ENCODE measurements at regions not wholly inside any gene's neighbourhood (a gene's known extent, or its start where the extent isn't known, plus 50 kb on each side); places are given as distances from the start of the nearest gene placed in this dataset.

DNA sequence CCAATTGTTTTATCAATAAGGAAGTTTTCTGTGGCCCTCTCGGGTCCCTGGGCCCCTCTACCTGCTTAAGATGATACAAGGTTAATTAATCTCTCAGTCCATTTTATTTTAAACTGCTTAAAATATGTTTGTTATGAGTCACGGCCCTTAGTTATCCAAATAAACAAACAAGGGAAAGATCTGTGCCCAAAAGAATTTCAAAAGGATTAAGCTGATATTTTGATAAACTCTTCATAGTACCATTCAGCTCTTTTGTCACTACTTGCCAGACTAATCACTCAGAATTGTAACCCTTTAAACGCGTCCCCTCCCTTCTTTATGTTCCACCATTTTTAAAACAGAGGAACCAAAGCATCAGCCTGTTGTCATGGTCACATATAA, 144.7 kb upstream of the STK17B start:
- TF ChIP-seq, protein P1, sequence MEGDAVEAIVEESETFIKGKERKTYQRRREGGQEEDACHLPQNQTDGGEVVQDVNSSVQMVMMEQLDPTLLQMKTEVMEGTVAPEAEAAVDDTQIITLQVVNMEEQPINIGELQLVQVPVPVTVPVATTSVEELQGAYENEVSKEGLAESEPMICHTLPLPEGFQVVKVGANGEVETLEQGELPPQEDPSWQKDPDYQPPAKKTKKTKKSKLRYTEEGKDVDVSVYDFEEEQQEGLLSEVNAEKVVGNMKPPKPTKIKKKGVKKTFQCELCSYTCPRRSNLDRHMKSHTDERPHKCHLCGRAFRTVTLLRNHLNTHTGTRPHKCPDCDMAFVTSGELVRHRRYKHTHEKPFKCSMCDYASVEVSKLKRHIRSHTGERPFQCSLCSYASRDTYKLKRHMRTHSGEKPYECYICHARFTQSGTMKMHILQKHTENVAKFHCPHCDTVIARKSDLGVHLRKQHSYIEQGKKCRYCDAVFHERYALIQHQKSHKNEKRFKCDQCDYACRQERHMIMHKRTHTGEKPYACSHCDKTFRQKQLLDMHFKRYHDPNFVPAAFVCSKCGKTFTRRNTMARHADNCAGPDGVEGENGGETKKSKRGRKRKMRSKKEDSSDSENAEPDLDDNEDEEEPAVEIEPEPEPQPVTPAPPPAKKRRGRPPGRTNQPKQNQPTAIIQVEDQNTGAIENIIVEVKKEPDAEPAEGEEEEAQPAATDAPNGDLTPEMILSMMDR (conservative IDR thresholded peaks at IDR 0.05): no peak
- H3K36me3 Mint-ChIP-seq: peaks cover 4% of the 10 kb centered on the region
- no peak for DNase-seq (ENCODE audit: extremely low spot score, unreplicated experiment)
- H3K4me3 Mint-ChIP-seq: no peak overlapping the region
- no peaks in the 10 kb centered on the region for H3K9me3 Mint-ChIP-seq
- no peaks in the 10 kb centered on the region for H3K4me1 Mint-ChIP-seq (ENCODE audit: unreplicated experiment)
- no peak overlapping the region for H3K27ac Mint-ChIP-seq
- H3K27me3 Mint-ChIP-seq: no peaks in the 10 kb centered on the region

DNA sequence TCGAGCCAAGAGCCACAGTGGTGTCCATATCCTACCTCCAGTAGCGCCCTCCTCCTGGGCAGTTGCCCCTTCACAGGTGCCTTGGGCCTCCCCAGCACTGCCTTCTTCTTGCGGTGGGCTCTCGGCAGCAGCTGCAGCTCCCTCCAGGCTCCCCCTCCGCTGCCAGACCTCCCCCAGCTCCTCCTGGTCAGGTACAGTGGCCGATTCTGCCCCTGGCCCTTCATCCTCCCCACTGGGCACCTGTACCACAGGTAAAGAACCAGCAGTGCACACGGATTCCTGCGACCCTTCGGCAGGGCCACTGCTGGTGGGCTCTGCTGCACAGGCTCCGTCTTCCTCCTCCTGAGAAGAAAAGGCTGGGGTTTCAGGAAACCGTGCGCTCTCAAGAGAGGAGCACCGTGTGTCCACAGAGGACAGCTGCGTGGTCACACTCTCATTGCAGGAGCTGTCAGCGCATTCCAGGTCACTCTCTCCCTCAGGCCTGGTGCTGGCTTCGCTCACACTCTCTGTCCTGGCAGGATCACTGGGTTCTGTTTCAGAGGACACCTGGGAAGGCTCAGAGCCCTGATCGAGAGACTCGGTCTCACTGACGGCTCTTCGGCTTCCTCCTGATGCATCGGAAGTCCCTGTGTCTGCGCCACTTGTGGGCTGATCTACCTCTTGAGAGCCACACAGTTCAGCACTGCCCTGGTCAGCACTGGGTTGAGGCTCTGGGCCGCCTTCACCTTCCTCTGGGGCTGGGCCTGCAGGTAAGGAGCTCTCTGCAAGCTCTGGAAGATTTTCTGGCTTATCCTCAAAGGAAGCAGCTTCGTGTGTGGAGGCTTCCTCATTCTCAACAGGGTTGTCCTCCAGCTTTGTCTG, 147.4 kb upstream of the STK17B start:
- TF ChIP-seq, protein P1 (conservative IDR thresholded peaks at IDR 0.05): no peak
- Mint-ChIP-seq H3K4me1 (ENCODE audit: unreplicated experiment) (no peaks in the 10 kb centered on the region), H3K4me3 (no peak overlapping the region), H3K27ac (no peak overlapping the region), H3K27me3 (no peaks in the 10 kb centered on the region), H3K36me3 (peaks cover 4% of the 10 kb centered on the region), H3K9me3 (no peaks in the 10 kb centered on the region)
- DNase-seq (ENCODE audit: extremely low spot score, unreplicated experiment): no peak

DNA sequence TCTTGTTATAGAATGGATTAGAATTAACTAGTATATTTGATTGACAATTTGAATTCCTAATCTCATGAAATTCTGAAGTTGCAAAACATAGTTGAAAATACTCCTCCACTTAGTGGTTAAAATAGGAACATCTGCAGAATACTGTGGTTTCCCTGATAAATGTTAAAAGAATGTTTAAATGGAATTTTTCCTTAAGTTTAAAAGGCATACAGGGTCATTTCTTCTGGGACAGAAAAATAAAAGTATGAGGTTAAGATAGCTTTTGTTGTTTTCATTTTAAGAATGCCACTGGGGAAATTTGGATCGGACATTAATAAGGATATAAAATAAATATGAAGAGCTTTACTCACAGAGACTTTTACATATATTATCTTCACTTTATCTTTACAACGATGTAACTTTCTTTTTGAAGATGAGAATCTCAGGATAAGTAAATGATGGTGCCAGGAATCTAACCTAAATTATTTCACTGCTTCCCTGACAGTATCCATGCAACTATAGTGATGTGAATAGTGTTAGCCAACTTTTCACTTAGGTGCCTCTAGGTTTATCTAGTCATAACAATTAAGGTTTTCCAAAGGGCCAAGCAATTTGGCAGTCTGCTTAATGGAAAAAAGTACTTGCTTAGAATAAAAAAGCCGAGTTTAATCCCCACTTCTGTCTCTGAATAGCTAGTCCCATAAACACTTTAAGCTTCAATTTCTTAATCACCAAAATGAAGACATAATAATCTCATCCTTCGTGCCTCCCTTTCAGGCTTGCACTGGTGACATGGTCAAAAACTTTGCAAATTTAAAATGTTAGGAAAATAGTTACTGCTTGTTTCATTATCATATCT, 151.8 kb upstream of the STK17B start:
- H3K27ac Mint-ChIP-seq: no peak overlapping the region
- no peaks in the 10 kb centered on the region for H3K9me3 Mint-ChIP-seq
- TF ChIP-seq, protein P1 (conservative IDR thresholded peaks at IDR 0.05): no peak
- H3K4me3 Mint-ChIP-seq: no peak overlapping the region
- DNase-seq (ENCODE audit: extremely low spot score, unreplicated experiment): no peak
- H3K36me3 Mint-ChIP-seq: peaks cover 4% of the 10 kb centered on the region
- H3K27me3 Mint-ChIP-seq: no peaks in the 10 kb centered on the region
- H3K4me1 Mint-ChIP-seq (ENCODE audit: unreplicated experiment): peaks cover 18% of the 10 kb centered on the region

DNA sequence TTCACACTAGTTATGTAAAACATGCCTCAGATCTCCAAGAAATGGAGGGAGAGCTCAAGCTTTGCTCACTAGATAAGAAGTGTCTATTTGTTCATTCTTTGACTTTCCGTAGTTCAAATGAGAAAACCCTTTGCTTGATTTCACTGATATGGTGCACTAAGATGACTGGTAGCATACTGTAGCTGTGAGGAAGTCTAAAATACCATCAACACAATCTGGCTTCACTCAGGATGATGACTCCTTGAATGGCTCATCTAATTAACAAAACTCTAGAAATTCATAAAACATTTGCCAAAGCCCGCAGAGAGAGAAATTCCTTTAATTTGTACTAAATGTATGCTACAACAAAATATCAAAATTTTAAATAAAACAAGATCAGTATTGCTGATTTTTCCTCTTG, 152.8 kb upstream of the STK17B start:
- Mint-ChIP-seq H3K4me1 (ENCODE audit: unreplicated experiment) (peaks cover 18% of the 10 kb centered on the region), H3K9me3 (no peaks in the 10 kb centered on the region), H3K27ac (no peak overlapping the region), H3K36me3 (peaks cover 4% of the 10 kb centered on the region), H3K4me3 (no peak overlapping the region), H3K27me3 (no peaks in the 10 kb centered on the region)
- TF ChIP-seq, protein P1 (conservative IDR thresholded peaks at IDR 0.05): no peak
- no peak for DNase-seq (ENCODE audit: extremely low spot score, unreplicated experiment)

DNA sequence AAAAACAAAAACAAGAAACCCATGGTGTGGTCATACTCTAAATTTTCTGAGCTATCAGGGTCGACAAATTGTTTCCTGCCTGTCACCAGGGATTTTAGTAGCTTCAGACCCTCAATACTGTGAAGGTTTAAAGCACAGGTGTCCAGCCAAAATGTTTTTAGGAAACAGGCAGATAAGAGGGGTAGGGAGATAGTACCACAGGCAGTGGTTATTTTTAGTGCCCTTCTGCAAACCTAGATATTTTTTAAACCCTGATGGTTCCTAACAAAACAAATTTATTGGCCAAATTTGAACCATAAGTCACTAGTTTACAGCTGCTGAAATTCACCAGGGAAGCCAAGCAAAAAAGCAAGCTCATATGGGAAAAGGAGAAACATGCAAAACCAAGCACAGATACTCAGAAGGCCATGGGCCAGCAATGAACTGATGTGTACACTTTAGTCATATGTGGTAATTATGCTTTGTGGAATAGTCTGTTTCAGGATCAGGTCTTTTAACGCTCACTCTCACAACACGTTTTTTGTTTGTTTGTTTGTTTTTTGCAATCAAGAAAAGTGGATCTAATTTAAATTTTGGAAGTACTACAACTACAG, 156.8 kb upstream of the STK17B start:
- Mint-ChIP-seq H3K36me3 (no peaks in the 10 kb centered on the region), H3K27me3 (no peaks in the 10 kb centered on the region)

More for the DNA sequence above, 156.8 kb upstream of the STK17B start:
- TF ChIP-seq, protein P1 (conservative IDR thresholded peaks at IDR 0.05): no peak
- H3K9me3 Mint-ChIP-seq: no peaks in the 10 kb centered on the region
- H3K4me1 Mint-ChIP-seq (ENCODE audit: unreplicated experiment): peaks cover 35% of the 10 kb centered on the region
- H3K27ac Mint-ChIP-seq: no peak overlapping the region
- no peak for DNase-seq (ENCODE audit: extremely low spot score, unreplicated experiment)
- H3K4me3 Mint-ChIP-seq: no peak overlapping the region

All from type B pancreatic cell (in vitro differentiated cells).